Suppressor macrophage (primary cell): ENCODE measurements at regions not wholly inside any gene's neighbourhood (a gene's known extent, or its start where the extent isn't known, plus 50 kb on each side); places are given as distances from the start of the nearest gene placed in this dataset.
A peak's percentile ranks its signal among the peaks of the same experiment; 100 is the strongest.

ENCODE experiments used
- DNase-seq, 4 experiments: peaks; one replicate each; pipeline ENCODE4 v3.0.0-alpha.2; 2020 to 2022

DNA sequence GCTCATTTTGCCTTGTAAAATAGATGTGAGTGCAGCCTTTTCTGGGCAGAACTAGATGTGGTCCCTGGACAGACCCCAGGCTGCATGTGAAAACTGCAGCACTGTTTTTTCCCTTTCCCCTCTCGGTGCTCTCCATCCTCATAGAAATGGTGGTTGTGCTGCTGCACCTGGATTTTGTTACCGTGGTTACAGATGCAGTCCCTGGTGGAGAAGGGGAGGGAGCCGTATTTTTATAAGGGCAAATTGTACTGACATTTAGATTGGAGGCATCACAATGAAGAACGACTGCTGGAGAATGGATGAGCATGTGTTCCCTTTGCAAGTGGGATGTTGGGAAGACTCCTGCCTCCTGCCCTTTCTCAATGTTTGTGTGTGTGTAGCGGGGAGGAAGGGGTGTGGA lies 469.9 kb downstream of the CCSER2 start:
- DNase-seq = no peak

DNA sequence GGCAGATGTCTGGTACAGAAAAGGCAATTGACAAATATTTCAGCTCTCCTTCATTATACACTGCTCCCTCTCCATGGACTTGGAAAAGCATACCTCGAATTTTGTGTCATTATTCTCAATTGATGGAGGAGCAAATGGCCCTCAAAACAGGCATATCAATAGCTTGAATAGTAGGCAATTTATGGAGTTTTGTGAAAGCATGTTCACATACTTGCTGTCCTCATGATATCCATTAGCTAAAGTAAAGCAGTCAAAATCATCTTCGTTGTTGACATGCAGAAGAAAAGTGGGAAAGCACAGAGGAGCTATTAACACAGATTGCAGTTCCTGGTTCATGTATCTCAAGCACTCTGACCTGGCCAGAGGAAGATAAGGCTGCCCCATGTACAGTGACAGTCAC lies 472.8 kb downstream of the CCSER2 start:
- DNase-seq = no peak

DNA sequence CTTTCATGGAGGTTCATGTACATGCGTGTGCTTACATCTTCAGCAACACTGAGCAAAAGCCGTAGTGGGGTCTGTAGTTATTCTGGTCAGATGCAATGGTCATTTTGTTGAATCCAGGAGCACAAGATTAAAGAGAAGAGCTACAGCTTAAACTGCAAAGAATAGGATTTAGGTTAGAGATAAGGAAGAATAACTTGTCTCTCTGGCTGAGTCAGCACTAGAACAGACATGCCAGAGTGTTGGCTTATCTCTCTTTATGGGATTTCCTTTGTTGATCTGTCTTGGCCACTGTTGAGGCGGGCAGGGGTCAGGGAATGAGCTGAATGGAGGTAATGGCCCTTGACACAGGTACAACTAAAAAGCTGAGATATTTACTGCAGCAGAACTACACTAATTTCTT lies 473.5 kb downstream of the CCSER2 start:
- DNase-seq = no peak

DNA sequence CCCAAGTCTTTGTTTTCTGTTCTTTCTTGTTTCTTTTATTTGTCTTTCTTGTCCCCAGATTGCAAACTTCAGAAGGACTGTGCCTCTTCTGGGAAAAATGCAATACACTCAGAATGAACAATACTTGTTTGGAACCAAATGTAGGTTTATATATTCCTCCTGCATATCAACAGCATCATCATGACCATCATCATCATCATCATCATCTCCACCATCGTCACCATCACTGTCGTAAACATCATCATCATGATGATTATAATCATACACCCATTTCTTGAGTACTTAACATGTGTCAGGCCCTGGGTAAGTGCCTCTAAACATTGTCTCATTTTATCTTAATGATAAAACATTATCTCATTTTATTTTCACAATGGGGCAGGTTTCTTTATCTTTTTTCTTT lies 476.8 kb downstream of the CCSER2 start:
- DNase-seq = no peak

GRCh38 chr10:84811113-84811512 lies 482.7 kb downstream of the CCSER2 start:
- no peak for DNase-seq

- no peak for DNase-seq
Observed at GRCh38 chr10:84818961-84819360, 490.6 kb downstream of the CCSER2 start.

- DNase-seq = no peak
Observed at GRCh38 chr10:84820120-84820519, 491.7 kb downstream of the CCSER2 start.

DNA sequence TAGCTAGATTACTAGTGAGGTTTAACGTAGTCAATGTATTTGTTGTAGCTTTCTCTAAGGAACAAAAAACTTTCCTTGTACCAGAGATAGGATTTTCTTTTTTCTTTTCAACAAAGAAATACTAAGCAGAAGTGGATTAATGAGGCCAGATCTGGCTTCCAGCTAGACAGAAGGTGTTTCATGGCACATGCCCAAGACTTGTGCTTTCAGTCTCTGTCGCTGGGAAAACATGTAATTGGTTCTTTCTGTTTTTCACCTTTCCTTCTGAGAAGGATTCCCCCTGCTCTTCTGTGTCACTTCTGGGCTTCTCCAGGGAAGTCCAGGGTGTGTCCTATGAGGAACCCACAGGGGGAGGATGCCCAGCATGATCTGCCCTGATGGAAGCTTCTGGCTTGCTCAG lies 492.2 kb downstream of the CCSER2 start:
- no peak for DNase-seq

DNA sequence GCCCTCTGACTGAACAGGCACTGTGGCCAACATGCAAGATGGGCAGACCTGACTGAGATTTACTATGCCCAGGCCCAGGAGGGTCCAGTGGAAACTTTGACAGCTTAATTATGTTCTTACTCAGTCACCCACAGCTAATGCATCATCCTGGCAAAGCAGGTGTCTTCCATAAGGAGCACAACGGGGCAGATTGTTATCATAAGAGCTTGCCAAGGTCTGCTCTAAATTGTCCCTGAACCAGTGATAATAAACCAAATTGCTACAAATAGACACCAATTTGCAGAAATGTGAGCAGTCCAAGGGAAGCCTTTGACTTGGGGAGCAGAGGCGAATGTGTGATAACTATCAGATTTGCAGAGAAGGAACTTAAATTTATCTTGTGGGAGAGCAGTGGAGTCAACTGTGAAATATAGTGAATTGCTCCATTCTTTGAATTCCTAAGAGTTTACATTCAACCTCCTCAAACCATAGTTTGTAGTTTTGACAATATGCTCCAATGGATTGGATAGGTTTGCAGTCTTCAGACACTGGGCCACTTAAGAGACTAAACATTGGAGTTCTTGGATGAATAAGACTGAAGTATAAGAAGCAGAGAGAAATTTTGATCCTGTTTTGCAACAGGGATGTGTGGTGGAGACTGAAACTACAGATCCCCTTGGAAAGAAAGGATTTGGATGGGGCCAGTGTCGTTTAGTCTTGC lies 494.7 kb downstream of the CCSER2 start:
- DNase-seq = no peak

DNA sequence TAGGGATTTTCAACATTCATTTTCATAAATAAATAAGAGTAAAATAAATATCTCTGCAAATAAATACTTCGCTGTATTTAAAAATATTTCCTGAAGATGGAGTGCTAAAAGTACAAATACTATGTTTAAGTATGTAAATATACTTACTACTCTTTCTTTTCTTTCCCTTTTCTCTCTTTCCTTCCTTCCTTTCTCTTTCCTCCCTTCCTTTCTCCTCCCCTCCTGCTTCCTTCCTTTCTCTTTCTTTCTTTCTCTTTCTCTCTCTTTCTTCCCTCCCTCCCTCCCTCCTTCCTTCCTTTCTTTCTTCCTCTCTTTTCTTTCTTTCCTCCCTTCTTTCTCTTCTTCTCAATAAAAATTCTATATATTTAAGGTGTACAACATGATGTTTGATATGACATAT lies 496.1 kb downstream of the CCSER2 start:
- DNase-seq = no peak

GRCh38 chr10:84825330-84825729 lies 496.9 kb downstream of the CCSER2 start:
- DNase-seq = no peak

DNA sequence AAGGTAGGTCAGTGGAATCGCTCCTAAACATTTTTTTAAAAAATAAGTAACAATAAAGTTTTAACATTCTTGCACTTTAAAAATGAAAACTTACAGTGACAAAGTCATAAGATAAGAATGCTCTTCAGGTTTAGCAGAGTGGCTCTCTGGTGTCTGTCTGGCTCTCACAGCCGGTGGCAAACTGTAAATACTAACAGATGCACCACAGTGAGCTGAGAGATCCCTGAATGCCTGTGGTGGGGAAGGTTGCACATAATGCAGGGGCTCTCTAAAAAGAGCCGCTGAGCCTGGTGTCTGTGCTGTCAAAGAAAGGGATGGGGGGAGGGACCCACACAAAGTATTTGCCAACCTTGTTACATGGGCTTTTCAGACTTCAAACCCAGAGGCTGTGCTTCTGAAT lies 498.3 kb downstream of the CCSER2 start:
- no peak for DNase-seq

- DNase-seq = no peak
Observed at GRCh38 chr10:84829131-84829530, 500.7 kb downstream of the CCSER2 start.

DNA sequence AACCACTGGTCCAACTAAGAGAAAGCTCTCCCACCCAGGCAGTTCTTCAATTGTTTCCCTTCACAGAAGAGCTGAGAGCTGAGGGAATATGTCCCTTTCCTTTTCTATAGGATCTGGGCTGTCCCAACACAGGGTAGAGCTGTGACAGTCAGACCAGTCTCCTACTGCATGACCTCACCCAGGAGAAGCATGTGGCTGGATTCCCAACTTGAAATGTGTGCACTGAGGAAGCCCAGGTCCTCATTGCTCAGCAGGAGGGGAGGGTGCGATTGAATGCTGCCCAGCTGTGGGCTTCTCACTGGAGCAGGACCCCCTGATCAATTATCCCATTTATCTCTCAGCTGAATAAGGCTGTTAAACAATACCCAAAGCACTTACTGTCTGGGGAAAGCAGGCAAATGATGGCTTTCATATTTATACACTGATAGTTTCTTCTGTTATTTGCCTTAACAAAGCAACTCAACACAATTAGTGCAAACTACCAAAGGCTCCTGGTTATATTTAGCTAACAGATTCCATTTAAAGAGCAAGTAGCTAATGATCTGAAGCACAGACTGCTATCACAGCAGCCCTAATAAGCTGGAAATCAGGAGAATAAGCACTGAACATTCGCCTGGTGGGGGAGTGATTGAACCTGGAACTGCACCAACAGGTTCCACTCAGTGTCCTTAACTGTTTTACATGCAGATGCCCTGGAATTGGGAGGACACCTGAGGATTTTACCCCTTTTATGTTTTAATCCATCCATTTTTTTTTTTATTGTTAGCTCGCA lies 508.8 kb downstream of the CCSER2 start:
- DNase-seq = no peak

- no peak for DNase-seq
Observed at GRCh38 chr10:84837877-84838276, 509.5 kb downstream of the CCSER2 start.

DNA sequence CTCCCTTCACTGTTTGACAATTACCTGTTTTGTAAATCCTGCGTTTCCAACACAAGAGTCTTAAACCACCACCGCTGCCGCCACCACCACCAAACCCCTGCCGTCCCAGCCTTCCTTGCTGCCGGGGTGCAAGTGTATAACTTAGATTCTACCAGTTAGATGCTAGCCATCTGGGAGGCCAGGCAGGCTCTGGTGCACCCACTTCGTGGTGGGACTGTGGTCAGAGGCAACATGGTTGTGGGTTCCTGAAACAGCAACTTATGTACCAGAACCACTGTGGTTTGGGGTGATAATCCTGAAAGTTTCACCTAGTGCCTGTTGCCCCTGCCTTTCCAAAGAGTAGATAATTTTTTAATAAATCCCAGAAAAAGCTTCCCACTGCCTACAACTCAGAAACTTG lies 510.5 kb downstream of the CCSER2 start:
- DNase-seq = no peak

- DNase-seq = no peak
Observed at GRCh38 chr10:84842593-84842992, 514.2 kb downstream of the CCSER2 start.

DNA sequence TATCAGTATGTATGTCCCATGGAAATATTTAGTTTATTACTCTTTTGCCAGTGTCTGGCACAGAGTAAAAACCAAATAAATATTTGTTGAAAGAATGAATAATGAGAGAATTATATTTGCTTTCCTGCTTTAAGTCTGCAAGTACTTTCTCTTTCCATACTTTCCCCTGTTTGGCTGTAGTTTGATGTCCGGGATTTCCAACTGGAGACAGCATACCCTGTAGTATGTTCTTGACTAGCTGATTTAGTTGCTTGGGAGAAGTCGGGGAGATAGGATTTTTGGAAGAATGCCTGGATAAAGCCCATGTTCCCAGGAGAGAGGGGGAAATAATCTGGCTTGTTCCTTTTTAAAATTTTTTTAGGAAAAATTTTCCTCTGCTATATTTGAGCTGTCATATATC lies 516.1 kb downstream of the CCSER2 start:
- no peak for DNase-seq

GRCh38 chr10:84845628-84846261 lies 517.4 kb downstream of the CCSER2 start:
- DNase-seq = peak in 1 of 4 experiments; percentile 1

DNA sequence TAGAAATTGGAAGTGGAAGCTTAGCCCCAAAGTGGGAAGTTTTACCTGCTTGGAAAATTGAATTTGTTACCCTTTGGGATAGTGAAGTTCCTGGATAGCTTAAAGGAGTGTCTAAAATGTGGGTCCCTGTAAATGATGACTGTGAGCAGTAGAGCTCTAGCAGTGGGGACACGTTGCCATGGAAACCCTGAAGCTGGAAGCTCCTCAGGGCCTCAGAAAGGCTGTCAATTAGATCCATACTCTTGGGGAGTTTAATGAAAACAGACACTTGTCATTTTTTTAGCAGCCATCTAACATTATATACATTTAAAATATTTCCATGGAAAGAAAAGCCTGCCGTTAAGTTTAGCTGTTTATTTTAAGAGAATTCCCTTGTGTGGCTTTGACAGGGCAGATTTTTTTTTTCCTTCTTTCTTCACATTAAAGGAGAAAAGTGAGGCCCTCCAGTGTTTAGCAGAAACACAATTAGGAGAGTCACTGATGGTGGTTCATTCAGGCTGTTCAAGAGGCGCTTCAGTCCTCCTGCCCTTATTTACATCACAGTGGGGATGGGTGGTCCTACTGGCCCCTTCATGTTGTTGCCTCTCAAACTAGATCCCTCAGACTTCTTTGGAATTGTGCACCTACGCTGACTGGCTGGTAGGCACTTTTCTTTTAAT lies 518.4 kb downstream of the CCSER2 start:
- no peak for DNase-seq

- DNase-seq = no peak
Observed at GRCh38 chr10:84848967-84849366, 520.6 kb downstream of the CCSER2 start.

- no peak for DNase-seq
Observed at GRCh38 chr10:84850826-84851225, 522.4 kb downstream of the CCSER2 start.

DNA sequence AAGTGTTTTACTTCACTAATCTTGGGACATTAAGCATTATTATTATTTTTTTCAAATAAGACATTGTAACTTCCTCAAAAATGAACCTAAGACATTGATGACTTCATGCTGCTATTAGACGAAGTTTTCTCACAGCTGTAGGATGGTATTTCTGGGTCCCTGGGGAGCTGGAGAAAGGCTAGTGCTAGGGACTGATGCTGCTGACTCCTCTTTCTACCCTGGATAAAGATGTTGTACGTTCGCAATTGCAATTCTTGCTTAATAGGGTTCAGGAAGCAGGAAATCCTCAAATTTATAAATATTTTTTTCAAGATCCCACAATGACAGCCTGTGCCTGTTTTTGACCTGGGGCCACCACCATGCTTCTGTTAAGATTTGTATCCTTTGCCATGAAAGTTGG lies 526.0 kb downstream of the CCSER2 start:
- DNase-seq = no peak
